Stimulated activated CD4-positive, alpha-beta T cell treated with anti-CD3 and anti-CD28 coated beads, Interleukin-4, amount 100 ng/mL, for 1 hour (primary cell): ENCODE measurements at regions not wholly inside any gene's neighbourhood (a gene's known extent, or its start where the extent isn't known, plus 50 kb on each side); places are given as distances from the start of the nearest gene placed in this dataset.

Experiments
- DNase-seq: peaks from one replicate; pipeline ENCODE4 v3.0.0-alpha.2; 2020

- no peak for DNase-seq
Observed at GRCh38 chr3:72449551-72449950, 398.7 kb downstream of the SHQ1 start.

DNA sequence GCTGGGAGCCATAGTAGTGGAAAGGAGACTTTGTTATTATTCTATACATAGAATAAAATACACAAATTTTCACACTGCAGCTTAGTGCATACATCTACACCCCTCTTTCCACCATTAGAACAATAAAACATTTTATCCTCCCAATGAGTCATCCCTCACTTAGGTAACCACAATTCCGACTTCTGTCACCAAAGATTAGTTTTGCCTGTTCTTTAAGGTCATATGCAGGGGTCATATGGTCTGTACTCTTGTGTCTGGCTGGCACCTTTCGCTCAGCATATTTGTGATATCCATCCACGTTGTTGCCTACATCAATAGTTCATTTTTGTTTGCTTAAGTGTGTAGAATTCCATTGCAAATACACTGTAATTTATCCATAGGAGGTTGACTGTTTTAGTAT, 399.4 kb downstream of the SHQ1 start:
- DNase-seq = no peak

GRCh38 chr3:72448375-72448823, 399.8 kb downstream of the SHQ1 start:
- no peak for DNase-seq

GRCh38 chr3:72447059-72447946, 400.9 kb downstream of the SHQ1 start:
- DNase-seq = peak; percentile 94

GRCh38 chr3:72446218-72447058, 401.8 kb downstream of the SHQ1 start, which contains the start of gene RYBP:
Gene RYBP, minus strand, starts transcription at chr3:72446621.
- no peak for DNase-seq

- no peak for DNase-seq
Observed at GRCh38 chr3:72445827-72446217, 402.4 kb downstream of the SHQ1 start.

DNA sequence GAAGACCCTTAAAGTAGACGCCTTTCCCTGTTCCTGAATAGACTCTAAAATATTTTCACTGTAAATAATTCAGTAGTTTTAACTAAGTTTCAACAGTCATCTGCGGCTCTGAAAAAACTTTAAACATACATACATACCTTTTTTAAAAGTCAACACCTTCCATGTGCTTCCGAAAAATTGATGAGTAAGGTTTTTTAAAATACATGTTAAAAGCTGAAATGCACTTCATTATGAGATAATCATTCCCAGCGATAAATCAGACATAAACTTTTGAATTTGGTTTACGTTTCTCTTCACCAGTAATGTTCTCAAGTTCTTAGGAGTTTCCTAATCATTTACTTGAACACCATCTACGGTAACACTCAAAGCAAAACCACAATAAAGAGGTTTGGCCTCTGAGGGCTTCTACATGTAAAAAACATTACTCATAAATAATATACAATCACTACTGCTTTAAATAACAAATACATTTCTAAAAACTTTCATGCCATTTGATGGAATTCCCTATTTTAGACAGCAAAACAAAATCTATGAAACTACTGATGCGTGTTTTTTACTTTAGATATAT, 403.5 kb downstream of the SHQ1 start:
- DNase-seq = no peak

DNA sequence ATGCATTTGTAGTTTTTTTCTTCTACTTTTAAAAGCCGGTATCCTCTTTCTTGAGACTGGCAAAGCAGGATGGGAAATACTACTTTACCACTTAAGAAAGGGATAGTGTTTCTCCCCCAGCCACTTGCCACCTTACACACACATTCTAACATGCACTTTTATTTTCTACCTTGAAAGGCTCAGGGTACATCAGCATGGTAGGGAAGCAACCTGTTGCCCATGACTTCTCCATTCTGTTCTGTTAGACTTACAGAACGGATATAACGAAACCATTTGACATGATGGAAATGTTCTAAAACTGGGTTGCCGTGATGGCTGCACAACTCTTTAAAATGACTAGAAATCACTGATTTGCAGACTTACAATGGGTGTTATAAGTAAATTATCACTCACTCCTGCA, 405.5 kb downstream of the SHQ1 start:
- no peak for DNase-seq

DNA sequence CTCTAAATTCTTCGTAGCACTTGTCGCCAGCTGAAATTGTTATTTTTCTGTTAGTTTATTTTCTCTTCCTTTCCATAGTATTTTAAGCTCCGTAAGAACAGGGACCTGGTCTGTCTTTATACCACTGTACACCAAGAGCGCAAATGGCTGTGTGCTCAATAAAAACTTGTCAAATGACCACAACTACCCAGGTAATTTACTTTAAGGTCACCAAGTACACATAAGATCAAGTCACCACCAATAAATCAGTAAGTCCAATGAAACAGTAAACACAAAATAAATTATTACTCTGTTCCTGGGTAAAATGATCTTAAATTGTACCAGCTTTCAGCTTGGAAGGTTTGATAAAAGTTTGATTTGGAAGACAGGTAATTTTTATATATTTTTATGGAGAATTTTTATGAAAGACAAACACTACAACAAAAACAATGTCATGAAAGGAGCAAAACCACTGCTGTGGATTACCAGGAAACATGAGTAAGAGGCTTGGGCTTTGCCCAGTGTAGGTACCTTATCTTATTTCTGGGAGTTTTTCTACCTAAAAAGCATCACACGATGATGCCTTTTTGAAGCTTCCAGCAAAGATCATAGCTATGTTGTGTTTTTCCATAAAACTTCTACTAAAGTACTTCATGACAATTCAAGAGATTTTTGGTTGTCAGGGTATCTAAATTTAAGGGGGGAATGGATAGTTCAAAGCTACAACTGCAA, 406.8 kb downstream of the SHQ1 start:
- DNase-seq = no peak

GRCh38 chr3:72440491-72440890, 407.8 kb downstream of the SHQ1 start:
- no peak for DNase-seq

DNA sequence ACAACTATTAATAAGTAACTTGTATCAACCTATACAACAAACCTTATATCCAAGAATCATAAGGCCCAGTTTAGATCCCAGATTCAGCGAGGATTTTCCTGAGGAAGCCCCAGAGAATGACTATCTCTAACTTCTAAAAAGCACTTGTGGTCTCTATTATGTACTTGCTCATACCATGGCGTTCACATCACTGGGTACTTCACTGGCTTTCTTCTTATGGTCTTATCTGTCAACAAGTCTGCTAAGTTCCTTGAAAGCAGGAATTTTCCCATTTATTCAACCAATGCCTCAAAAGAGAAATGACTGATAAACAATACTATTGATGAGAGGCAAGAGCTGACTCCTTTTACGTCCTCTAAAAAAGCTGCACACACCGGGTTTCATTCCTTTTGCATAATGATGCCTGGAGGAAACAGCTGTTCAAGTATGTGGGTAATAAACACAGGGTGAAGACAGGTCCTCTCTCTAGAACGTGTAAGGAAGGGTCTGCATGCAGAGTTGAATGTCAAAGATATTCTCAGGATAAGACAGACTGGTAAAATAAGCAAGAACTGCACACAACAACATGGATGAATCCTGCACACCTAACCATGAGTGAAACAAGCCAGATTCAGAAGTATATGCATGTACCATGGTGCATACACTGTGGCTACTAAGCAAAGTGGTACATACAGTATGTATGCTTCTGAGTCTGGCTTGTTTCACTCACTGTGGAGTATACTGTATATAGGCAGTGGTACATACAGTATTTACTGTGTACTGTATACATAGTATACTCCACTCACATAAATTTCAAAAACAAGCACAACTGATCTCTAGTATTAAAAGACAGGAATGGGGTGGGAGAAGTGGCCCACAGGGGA, 408.7 kb downstream of the SHQ1 start:
- DNase-seq = no peak

DNA sequence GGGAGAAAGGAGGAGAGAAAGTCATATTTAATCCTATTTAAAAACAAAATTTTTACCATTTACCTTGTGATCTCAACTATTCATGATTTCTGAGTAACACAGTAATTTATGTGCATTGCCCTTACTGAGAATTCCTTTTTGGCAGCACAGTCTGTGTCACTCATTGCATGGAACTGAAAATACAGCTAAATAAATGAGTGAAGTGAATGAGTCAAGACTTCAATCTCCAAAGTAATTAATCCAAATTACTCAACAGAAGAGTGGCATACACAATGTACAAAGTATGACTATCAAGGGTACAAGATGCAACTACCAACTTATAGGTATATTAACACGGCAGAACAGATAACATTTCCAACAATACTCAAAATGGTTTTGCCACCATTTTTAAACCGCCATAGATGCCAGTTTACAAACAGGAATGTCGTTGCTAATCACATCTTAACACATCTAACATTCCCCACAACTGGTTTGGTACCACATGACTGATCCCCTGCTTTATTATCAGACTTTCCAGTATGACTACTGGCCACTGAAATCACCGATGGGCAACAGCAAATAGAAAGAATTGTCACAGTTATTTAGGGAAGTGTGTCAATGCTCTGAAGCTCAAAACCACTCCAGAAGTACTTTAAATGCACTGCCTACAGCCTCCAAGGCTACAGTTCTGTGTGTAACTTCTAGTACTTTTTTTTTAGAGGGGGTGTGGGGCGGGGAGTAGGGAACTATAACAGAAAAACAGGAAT, 410.4 kb downstream of the SHQ1 start:
- no peak for DNase-seq

DNA sequence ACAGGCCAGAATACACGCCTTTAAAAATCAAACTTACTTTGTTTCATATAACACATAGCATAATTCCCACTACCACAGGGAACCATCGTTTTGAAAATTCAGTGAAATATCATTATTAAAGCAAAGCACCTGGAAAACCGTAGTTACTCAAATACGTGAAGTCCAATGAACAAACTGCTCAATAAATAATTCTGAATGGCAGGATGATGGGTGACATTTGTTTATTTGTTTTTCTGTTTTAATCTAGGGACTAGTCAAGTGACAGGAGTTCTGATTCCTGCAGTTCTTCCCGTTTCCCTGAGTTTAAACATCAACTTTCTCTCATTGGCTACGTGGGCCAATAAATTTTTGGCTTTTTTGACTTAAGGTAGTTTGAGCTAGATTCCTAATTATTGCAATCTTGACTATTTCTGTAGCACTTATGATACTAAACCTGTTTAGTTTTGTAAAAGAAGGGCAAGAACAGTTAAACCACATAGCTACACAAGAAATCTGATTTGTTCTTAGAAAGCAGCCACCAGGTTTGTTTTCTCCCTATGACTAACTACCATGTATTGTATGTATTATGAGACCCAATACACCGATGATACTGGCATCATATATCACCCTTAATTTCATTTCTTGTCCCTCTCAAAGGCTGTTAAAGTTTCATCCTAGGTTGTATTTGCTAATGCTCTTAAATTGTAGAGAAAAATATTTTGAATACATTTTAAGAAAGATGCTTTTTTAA, 411.2 kb downstream of the SHQ1 start:
- DNase-seq = no peak

- DNase-seq = no peak
Observed at GRCh38 chr3:72434296-72434695, 413.9 kb downstream of the SHQ1 start.

DNA sequence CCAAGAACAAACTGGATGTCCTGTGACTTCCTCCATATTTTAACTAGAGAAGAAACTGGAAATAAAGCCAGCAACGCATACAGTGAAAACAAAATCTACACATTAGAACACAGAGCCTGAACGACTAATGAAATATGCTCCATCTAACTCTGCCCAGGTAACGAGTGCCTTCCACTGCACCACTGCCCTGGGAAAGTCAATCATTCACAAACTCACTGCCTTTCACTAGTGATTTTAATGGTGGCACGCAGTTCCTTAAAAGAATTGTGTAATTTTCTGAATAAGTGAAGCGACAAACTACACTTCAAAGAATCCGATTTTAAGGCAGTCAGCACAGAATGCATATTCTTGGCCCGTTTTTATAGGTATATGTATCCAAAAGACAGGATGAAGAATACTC, 416.0 kb downstream of the SHQ1 start:
- DNase-seq = no peak

DNA sequence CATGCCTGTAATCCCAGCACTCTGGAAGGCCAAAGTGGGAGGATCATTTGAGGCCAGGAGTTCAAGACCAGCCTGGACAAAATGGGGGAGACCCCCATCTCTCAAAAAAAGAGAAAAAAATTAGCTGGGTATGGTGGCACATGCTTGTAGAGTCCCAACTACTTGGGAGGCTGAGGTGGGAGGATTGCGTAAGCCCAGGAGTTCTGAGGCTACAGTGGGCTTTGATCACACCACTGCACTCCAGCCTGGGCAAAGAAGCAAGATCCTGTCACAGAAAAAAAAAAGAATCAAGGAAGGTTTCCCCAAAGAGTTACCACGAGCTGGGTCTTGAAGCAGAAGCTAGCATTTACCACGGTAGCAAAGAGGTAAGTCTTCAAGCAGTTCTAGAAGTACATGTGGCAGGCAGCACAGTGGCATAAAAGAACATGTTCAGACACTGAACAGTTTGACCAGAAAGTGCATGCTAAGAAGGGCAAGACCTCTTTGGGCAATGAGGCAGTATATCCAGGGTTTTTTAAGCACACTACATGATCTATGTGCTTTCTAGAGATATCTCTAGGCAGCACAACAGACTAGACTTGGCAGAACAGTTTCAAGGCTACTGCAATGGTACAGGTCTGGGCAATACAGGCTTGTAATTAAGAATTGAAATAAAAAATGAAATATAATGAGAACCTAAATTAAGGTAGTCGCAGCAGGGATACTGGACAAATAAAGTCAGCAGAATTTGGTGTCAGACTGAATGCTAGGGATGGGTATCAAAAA, 418.5 kb downstream of the SHQ1 start:
- no peak for DNase-seq

- DNase-seq = no peak
Observed at GRCh38 chr3:72428803-72429202, 419.4 kb downstream of the SHQ1 start.

DNA sequence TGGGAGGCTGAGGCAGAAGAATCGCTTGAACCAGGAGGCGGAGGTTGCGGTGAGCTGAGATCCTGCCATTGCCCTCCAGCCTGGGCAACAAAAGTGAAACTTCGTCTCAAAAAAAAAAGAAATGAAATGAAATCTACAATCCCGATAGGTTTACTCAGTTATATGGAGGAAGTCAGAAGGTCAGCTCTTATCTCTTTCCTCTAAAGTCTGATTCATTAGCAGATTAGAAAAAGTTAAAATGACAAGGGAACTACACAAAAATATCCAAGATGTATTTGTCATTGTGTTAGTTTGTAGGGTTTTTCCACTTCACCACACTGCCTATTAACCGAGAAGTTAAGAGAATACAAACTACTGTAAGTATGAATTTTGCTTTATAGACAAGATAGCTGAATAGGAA, 420.6 kb downstream of the SHQ1 start:
- no peak for DNase-seq

- no peak for DNase-seq
Observed at GRCh38 chr3:72426618-72427397, 421.4 kb downstream of the SHQ1 start.
